ENCODE measurements at regions not wholly inside any gene's neighbourhood (a gene's known extent, or its start where the extent isn't known, plus 50 kb on each side); places are given as distances from the start of the nearest gene placed in this dataset.

GRCh38 chr3:169026543-169027182 is 636.8 kb downstream of the MECOM start:
- TF ChIP-seq CAMTA2 (CRISPR knock-in tag; IDR thresholded peaks at IDR 0.05; ENCODE audit: borderline replicate concordance), result no peak
- no peak for TF ChIP-seq GLMP (CRISPR knock-in tag; IDR thresholded peaks at IDR 0.05; ENCODE audit: borderline replicate concordance)
- TF ChIP-seq JUND (CRISPR knock-in tag; IDR thresholded peaks at IDR 0.05), result no peak
- no peak for TF ChIP-seq ZNF138 (CRISPR knock-in tag; IDR thresholded peaks at IDR 0.05; ENCODE audit: low read depth)
- no peak for TF ChIP-seq ZNF781 (CRISPR knock-in tag; IDR thresholded peaks at IDR 0.05; ENCODE audit: borderline replicate concordance, not compliant biosample characterization)
- TF ChIP-seq GLI4 (CRISPR knock-in tag; IDR thresholded peaks at IDR 0.05; ENCODE audit: borderline replicate concordance), result no peak
- no peak for TF ChIP-seq ZNF768 (CRISPR knock-in tag; IDR thresholded peaks at IDR 0.05)
- TF ChIP-seq ZNF329 (CRISPR knock-in tag; IDR thresholded peaks at IDR 0.05; ENCODE audit: low read depth), result no peak
- TF ChIP-seq KDM3A (CRISPR knock-in tag; IDR thresholded peaks at IDR 0.05; ENCODE audit: low read depth), result no peak
- no peak for TF ChIP-seq GABPB1 (CRISPR knock-in tag; IDR thresholded peaks at IDR 0.05)
- TF ChIP-seq ZMYM3 (CRISPR knock-in tag; IDR thresholded peaks at IDR 0.05), result no peak
- no peak for TF ChIP-seq ERF (CRISPR knock-in tag; IDR thresholded peaks at IDR 0.05)
- no peak for TF ChIP-seq JUNB (CRISPR knock-in tag; IDR thresholded peaks at IDR 0.05; ENCODE audit: borderline replicate concordance)
- no peak for TF ChIP-seq RXRB (CRISPR knock-in tag; IDR thresholded peaks at IDR 0.05; ENCODE audit: borderline replicate concordance)
- TF ChIP-seq ADNP (CRISPR knock-in tag; IDR thresholded peaks at IDR 0.05), result no peak
- TF ChIP-seq ZNF431 (CRISPR knock-in tag; IDR thresholded peaks at IDR 0.05; ENCODE audit: borderline replicate concordance, low read depth), result no peak
- TF ChIP-seq NFE2L2 (IDR thresholded peaks at IDR 0.05; ENCODE audit: low read length), result no peak
- no peak for TF ChIP-seq KLF13 (CRISPR knock-in tag; IDR thresholded peaks at IDR 0.05)
- no peak for TF ChIP-seq ZNF816 (CRISPR knock-in tag; IDR thresholded peaks at IDR 0.05; ENCODE audit: borderline replicate concordance)
- DNase-seq (ENCODE audit: low spot score) (peak; percentile 1), ATAC-seq (no peak), FAIRE-seq (no peak)
- Histone ChIP-seq H3K79me2 (ENCODE audit: insufficient read depth, low read length) (no peaks in the 10 kb centered on the region), H3K27ac (ENCODE audit: extremely low read length, insufficient read depth, low read length) (no peak overlapping the region), H3K9ac (ENCODE audit: insufficient read depth, low read depth, low read length) (no peak overlapping the region), H3K36me3 (replicated peaks in 1 of 2; ENCODE audit: control insufficient read depth in 1 of 2, insufficient read depth in 2 of 2, low read length in 2 of 2) (no peaks in the 10 kb centered on the region), H4K20me1 (ENCODE audit: insufficient read depth, low read length) (no peaks in the 10 kb centered on the region), H3K4me3 (replicated peaks in 1 of 3; ENCODE audit: insufficient read depth in 1 of 3, low read depth in 2 of 3, low read length in 3 of 3) (no peak overlapping the region), H3K4me2 (ENCODE audit: low read depth, low read length) (no peak overlapping the region), H3K4me1 (ENCODE audit: insufficient read depth, low read length) (no peaks in the 10 kb centered on the region), H3K9me3 (ENCODE audit: low read length) (no peaks in the 10 kb centered on the region), H3K27me3 (ENCODE audit: control insufficient read depth in 1 of 2, insufficient read depth in 2 of 2, low read length in 2 of 2) (no peaks in the 10 kb centered on the region), H2AFZ (ENCODE audit: low read length) (no peak overlapping the region)
- intact Hi-C loops (cut with micrococcal nuclease; ENCODE audit: unreplicated experiment), result no loop called here
- WGBS (ENCODE audit: low lambda C conversion rate), result 30% methylated on average over 5 of the region's 5 CpGs
- in situ Hi-C loops (cut with HindIII; ENCODE audit: extremely low pct_ligation_motif_present, low pct_unique_long_range_greater_than_20kb), result no loop called here
- BruUV-seq (replicated peaks), result no TSS peak
- CTCF ChIA-PET (ENCODE audit: low intra/inter-chr PET ratio, low total read pairs), result no interaction called here
- POLR2A ChIA-PET, result no interaction called here
